HCT116 (cell line): ENCODE measurements at regions not wholly inside any gene's neighbourhood (a gene's known extent, or its start where the extent isn't known, plus 50 kb on each side); places are given as distances from the start of the nearest gene placed in this dataset.

ENCODE experiments used
- ATF3 ChIP-seq: IDR thresholded peaks from 2 replicates; pipeline ENCODE4 v1.6.1; 2012
- CEBPB ChIP-seq: IDR thresholded peaks from 2 replicates; pipeline ENCODE4 v1.6.1; 2012; ENCODE audit warnings: low read depth
- CTCF ChIP-seq, 3 experiments: fragments of 200-600 bp in 1 of 3; sonication (generic) in 1 of 3; IDR thresholded peaks in 2 of 3; conservative IDR thresholded peaks in 1 of 3; 2 replicates each; pipeline ENCODE4 v1.5.1; 2012 to 2017; ENCODE audit warnings: low read depth in 2 of 3, low read length in 2 of 3, antibody characterized with exemption in 1 of 3, borderline replicate concordance in 1 of 3, control low read depth in 1 of 3, mild to moderate bottlenecking in 1 of 3, mixed read lengths in 1 of 3, mixed run types in 1 of 3, moderate library complexity in 1 of 3; ENCODE audit not compliant: insufficient read depth in 1 of 3
- EGR1 ChIP-seq: IDR thresholded peaks from 2 replicates; pipeline ENCODE4 v1.6.1; 2012; ENCODE audit warnings: low read depth
- EZH2phosphoT487 ChIP-seq: fragments of 200-600 bp; IDR thresholded peaks from 2 replicates; pipeline ENCODE4 v1.6.1; 2018; ENCODE audit warnings: antibody characterized with exemption, borderline replicate concordance
- POLR2A ChIP-seq: IDR thresholded peaks from 2 replicates; pipeline ENCODE4 v1.7.0; 2011; ENCODE audit warnings: borderline replicate concordance; ENCODE audit not compliant: insufficient read depth, insufficient read length; ENCODE audit errors: extremely low read depth

- TF ChIP-seq CTCF (IDR thresholded peaks at IDR 0.05 in 2 of 3, conservative IDR thresholded peaks at IDR 0.05 in 1 of 3; ENCODE audit: borderline replicate concordance in 1 of 3, insufficient read depth in 1 of 3, low read depth in 2 of 3, low read length in 2 of 3) (no peak), POLR2A (no peak), EGR1 (no peak), ATF3 (no peak), EZH2phosphoT487 (no peak), CEBPB (no peak)
Observed at GRCh38 chr17:27158382-27158781, 135.5 kb upstream of the WSB1 start.
